Lower lobe of right lung (tissue), 2 donors: ENCODE measurements at regions not wholly inside any gene's neighbourhood (a gene's known extent, or its start where the extent isn't known, plus 50 kb on each side); places are given as distances from the start of the nearest gene placed in this dataset.
"Not testable (repeated sequence)": the region's sequence is repeated elsewhere in the genome, so short reads cannot be mapped to it uniquely, and the experiment has no call there.

ENCODE experiments used
- ATAC-seq, 2 donors: fragments of 200-7000 bp; cut with Tn5 transposase; one replicate each; pipeline ENCODE4 v1.9.1; 2020 to 2022; ENCODE audit warnings: mild to moderate bottlenecking in 2 of 2, moderate library complexity in 2 of 2
- DNase-seq: peaks from one replicate; pipeline ENCODE4 v3.0.0-alpha.2; 2020
- H3K27ac ChIP-seq: fragments of 200-600 bp; one replicate; pipeline ENCODE4 v1.8.0; 2022
- H3K27me3 ChIP-seq: fragments of 200-600 bp; one replicate; pipeline ENCODE4 v1.8.0; 2022; ENCODE audit warnings: low read depth
- H3K36me3 ChIP-seq: fragments of 200-600 bp; one replicate; pipeline ENCODE4 v1.8.0; 2022; ENCODE audit warnings: mild to moderate bottlenecking
- H3K4me1 ChIP-seq: fragments of 200-600 bp; one replicate; pipeline ENCODE4 v1.8.0; 2022
- H3K4me3 ChIP-seq: fragments of 200-600 bp; one replicate; pipeline ENCODE4 v1.8.0; 2022; ENCODE audit warnings: mild to moderate bottlenecking
- H3K9me3 ChIP-seq: fragments of 200-600 bp; one replicate; pipeline ENCODE4 v1.8.0; 2022
- CTCF ChIP-seq: fragments of 200-600 bp; IDR thresholded peaks from one replicate; pipeline ENCODE4 v1.8.0; 2022; ENCODE audit warnings: antibody characterized with exemption, mild to moderate bottlenecking
- intact Hi-C: fragments of 100-400 bp; cut with DNase I; formaldehyde crosslinking; loops from one replicate; pipeline ENCODE4 v1.11.0; 2022
- donor health status: DM: no; HTN: yes; CAD: no; lungs with severe emphysema.

GRCh38 chr1:30084909-30085571 is 638.3 kb downstream of the MATN1 start:
- intact Hi-C loops = no loop called here
- no peak overlapping the region for H3K27ac ChIP-seq

DNA sequence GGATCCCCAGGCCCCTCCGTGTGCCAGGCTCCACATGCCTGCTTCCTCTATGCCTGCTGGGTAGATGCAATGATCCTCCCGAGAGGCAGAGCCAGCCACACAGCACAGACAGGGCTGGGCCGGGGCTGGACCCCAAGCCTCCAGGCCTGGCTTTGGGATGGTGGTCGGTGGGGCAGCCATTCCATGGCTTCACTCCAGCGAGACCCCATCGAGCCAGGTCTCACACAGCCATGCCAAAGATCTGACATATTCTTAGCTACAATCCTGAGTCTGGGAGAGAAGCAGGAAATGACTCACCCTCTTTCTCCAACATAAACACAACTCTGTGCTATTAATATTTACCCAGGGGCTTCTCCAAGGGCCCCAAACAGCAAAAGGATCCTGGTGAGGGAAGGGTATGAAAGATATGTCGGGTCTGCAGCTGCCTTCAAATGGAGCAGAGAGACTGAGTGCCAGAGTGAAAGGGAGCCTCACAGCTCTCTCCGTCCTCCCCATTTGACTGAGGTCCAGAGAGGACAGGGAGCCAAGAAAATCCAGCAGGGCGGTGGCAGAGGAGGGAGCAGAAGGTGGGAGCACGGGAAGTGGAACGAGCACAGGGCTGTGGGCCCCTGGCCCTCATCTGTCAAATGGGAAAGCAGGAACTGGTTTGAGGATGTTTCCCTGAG is 639.5 kb downstream of the MATN1 start:
- DNase-seq (no peak), ATAC-seq (peak in 1 of 2 donors; percentile 41)
- Histone ChIP-seq H3K9me3 (no peaks in the 10 kb centered on the region), H3K36me3 (no peaks in the 10 kb centered on the region), H3K27ac (peak overlapping the region; percentile 31), H3K4me3 (no peak overlapping the region), H3K4me1 (peaks cover 18% of the 10 kb centered on the region), H3K27me3 (peaks cover 4% of the 10 kb centered on the region)
- intact Hi-C loops = no loop called here
- TF ChIP-seq CTCF = no peak

More at GRCh38 chr1:30084909-30085571, 638.3 kb downstream of the MATN1 start:
- DNase-seq = no peak
- Histone ChIP-seq H3K9me3 (no peaks in the 10 kb centered on the region), H3K4me3 (no peak overlapping the region), H3K36me3 (no peaks in the 10 kb centered on the region), H3K27me3 (peaks cover 4% of the 10 kb centered on the region), H3K4me1 (peaks cover 18% of the 10 kb centered on the region)
- ATAC-seq = no peak
- TF ChIP-seq CTCF = no peak

- TF ChIP-seq CTCF = no peak
- H3K36me3 ChIP-seq = no peaks in the 10 kb centered on the region
- no peak for ATAC-seq
- DNase-seq = no peak
- H3K4me1 ChIP-seq = peaks cover 18% of the 10 kb centered on the region
- no peak overlapping the region for H3K4me3 ChIP-seq
- intact Hi-C loops = no loop called here
- no peak overlapping the region for H3K27ac ChIP-seq
- H3K9me3 ChIP-seq = no peaks in the 10 kb centered on the region
- H3K27me3 ChIP-seq = no peaks in the 10 kb centered on the region
Observed at GRCh38 chr1:30081379-30082102, 641.8 kb downstream of the MATN1 start.

GRCh38 chr1:30075916-30076315 is 647.5 kb downstream of the MATN1 start:
- H3K4me3 ChIP-seq, H3K36me3 ChIP-seq, DNase-seq, H3K27ac ChIP-seq, H3K9me3 ChIP-seq, ATAC-seq, H3K27me3 ChIP-seq, intact Hi-C loops, H3K4me1 ChIP-seq: not testable (repeated sequence)

DNA sequence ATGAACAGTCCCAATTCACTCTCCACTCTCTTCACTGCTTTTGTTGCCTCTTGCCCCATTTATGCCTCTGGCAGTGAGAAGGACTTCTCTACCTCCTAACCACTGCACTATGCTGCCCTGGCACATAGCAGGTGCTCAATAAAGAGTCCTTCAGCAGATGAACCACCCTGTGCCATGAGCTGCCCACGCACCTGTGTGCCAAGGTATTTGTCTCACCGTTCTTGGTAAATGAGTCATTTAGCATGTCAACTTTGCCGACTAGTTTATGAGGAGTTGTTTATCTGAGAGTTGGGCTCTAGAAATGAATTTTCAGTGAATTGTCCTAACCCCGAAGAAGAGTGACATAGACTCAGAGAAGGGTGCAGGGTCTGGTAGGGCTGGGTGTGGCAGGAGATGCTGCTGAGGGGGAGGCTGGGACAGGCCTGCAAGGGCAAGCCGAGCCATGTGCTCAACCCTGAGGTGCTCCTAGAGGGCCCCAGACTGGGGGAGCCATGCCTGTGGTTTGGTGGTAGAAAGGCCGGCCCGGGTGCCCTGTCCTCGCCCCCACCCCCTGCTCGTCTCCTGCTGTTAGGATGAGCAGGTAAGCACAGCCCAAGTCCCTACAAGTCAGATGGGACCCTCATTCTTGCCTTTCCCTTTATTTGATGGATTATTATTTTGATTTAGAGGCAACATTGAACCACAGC is 654.5 kb downstream of the MATN1 start:
- TF ChIP-seq CTCF = no peak
- DNase-seq = no peak

More for the DNA sequence above, 654.5 kb downstream of the MATN1 start:
- intact Hi-C loops = no loop called here
- Histone ChIP-seq H3K9me3 (no peaks in the 10 kb centered on the region), H3K27ac (no peak overlapping the region), H3K4me3 (no peak overlapping the region), H3K4me1 (no peaks in the 10 kb centered on the region), H3K36me3 (no peaks in the 10 kb centered on the region), H3K27me3 (peaks cover 5% of the 10 kb centered on the region)
- no peak for ATAC-seq
